Activated T-helper 2 cell treated with anti-CD3 and anti-CD28 coated beads, Interferon-gamma antibody, Interleukin-2, Interleukin-4, amounts not matched to agents 10 μg/mL and 5 μg/mL and 100 μg/mL, durations not matched to agents 14 hours and 24 hours and 36 hours (primary cell): ENCODE measurements at regions not wholly inside any gene's neighbourhood (a gene's known extent, or its start where the extent isn't known, plus 50 kb on each side); places are given as distances from the start of the nearest gene placed in this dataset.

Experiments used
- DNase-seq: peaks from one replicate; pipeline ENCODE4 v3.0.0; 2021; ENCODE audit warnings: low spot score
- H3K27ac Mint-ChIP-seq: one replicate; pipeline ENCODE4 v1.8.0; 2021; ENCODE audit warnings: mixed read lengths
- H3K27me3 Mint-ChIP-seq: one replicate; pipeline ENCODE4 v1.8.0; 2021; ENCODE audit warnings: low read depth, mixed read lengths
- H3K36me3 Mint-ChIP-seq: one replicate; pipeline ENCODE4 v1.8.0; 2021; ENCODE audit warnings: low read depth, mixed read lengths
- H3K4me1 Mint-ChIP-seq: one replicate; pipeline ENCODE4 v1.8.0; 2021; ENCODE audit warnings: low read depth, mixed read lengths
- H3K4me3 Mint-ChIP-seq: one replicate; pipeline ENCODE4 v1.8.0; 2021; ENCODE audit warnings: low read depth, mild to moderate bottlenecking, moderate library complexity, mixed read lengths
- H3K9me3 Mint-ChIP-seq: one replicate; pipeline ENCODE4 v1.8.0; 2021; ENCODE audit warnings: mixed read lengths
- intact Hi-C: fragments of 100-400 bp; cut with micrococcal nuclease; formaldehyde crosslinking; loops from one replicate; pipeline ENCODE4 v1.15.1; 2023

GRCh38 chr20:40080041-40080652 is 608.9 kb downstream of the MAFB start:
- H3K9me3 Mint-ChIP-seq: peaks cover 6% of the 10 kb centered on the region
- DNase-seq: no peak
- H3K27me3 Mint-ChIP-seq: no peaks in the 10 kb centered on the region
- H3K4me1 Mint-ChIP-seq: no peaks in the 10 kb centered on the region
- no peaks in the 10 kb centered on the region for H3K36me3 Mint-ChIP-seq
- intact Hi-C loops: no loop called here
- H3K27ac Mint-ChIP-seq: no peak overlapping the region
- no peak overlapping the region for H3K4me3 Mint-ChIP-seq

GRCh38 chr20:40073535-40074111 is 615.4 kb downstream of the MAFB start:
- no peak overlapping the region for H3K27ac Mint-ChIP-seq
- no peaks in the 10 kb centered on the region for H3K36me3 Mint-ChIP-seq
- H3K4me3 Mint-ChIP-seq: no peak overlapping the region
- no peak for DNase-seq
- no peaks in the 10 kb centered on the region for H3K4me1 Mint-ChIP-seq
- intact Hi-C loops: no loop called here
- H3K27me3 Mint-ChIP-seq: no peaks in the 10 kb centered on the region
- no peaks in the 10 kb centered on the region for H3K9me3 Mint-ChIP-seq

DNA sequence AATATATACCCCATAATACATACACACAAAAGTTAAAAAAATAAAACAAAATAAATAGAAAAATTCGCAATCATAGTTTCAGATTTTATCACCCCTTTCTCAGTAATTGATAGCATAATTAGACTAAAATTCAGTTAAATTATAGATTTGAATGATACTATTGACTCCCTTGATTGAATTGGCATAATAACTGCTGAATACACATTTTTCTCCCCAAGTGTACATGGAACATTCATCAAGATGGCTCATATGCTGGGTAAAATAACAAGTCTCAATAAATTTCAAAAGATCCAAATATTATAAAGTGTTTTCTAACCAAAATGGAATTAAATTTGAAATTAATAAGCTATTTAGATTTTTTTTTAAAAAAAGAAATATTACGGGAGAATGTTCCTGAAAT is 616.1 kb downstream of the MAFB start:
- Mint-ChIP-seq H3K4me3 (no peak overlapping the region), H3K27ac (no peak overlapping the region), H3K27me3 (no peaks in the 10 kb centered on the region), H3K36me3 (no peaks in the 10 kb centered on the region), H3K4me1 (no peaks in the 10 kb centered on the region), H3K9me3 (peaks cover 6% of the 10 kb centered on the region)
- no peak for DNase-seq
- intact Hi-C loops: no loop called here

DNA sequence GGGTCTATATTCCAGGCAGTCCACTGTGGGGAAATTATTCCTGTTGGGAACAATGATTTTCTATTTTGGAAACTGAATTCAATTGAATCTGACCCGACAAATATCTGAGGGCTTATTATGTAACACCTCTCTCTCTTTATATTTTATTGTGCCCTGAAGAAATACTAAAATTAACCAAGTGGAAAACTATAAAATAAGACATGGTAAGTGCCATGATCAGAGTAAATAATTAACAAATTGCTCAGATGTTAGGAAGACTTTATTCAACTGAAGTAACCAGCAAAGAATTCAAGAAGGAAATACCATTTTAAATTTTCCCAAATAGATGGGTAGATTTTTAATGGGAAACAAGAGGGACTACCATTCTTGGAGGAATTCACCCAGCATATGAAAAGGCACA is 632.9 kb downstream of the MAFB start:
- H3K27ac Mint-ChIP-seq: no peak overlapping the region
- no peak overlapping the region for H3K4me3 Mint-ChIP-seq
- DNase-seq: no peak
- no peaks in the 10 kb centered on the region for H3K27me3 Mint-ChIP-seq
- no peaks in the 10 kb centered on the region for H3K36me3 Mint-ChIP-seq
- H3K4me1 Mint-ChIP-seq: no peaks in the 10 kb centered on the region
- intact Hi-C loops: no loop called here
- H3K9me3 Mint-ChIP-seq: peaks cover 3% of the 10 kb centered on the region

GRCh38 chr20:40055711-40056110 is 633.3 kb downstream of the MAFB start:
- no peak overlapping the region for H3K27ac Mint-ChIP-seq
- H3K4me3 Mint-ChIP-seq: no peak overlapping the region
- no peak for DNase-seq
- peaks cover 3% of the 10 kb centered on the region for H3K9me3 Mint-ChIP-seq
- no peaks in the 10 kb centered on the region for H3K4me1 Mint-ChIP-seq
- no peaks in the 10 kb centered on the region for H3K27me3 Mint-ChIP-seq
- intact Hi-C loops: no loop called here
- no peaks in the 10 kb centered on the region for H3K36me3 Mint-ChIP-seq

- no peaks in the 10 kb centered on the region for H3K9me3 Mint-ChIP-seq
- no peaks in the 10 kb centered on the region for H3K27me3 Mint-ChIP-seq
- no peaks in the 10 kb centered on the region for H3K4me1 Mint-ChIP-seq
- H3K36me3 Mint-ChIP-seq: no peaks in the 10 kb centered on the region
- no peak for DNase-seq
- intact Hi-C loops: no loop called here
- H3K4me3 Mint-ChIP-seq: no peak overlapping the region
- H3K27ac Mint-ChIP-seq: no peak overlapping the region
Measured at GRCh38 chr20:40054311-40054710, 634.7 kb downstream of the MAFB start.

- Mint-ChIP-seq H3K27ac (no peak overlapping the region), H3K4me1 (no peaks in the 10 kb centered on the region), H3K4me3 (no peak overlapping the region), H3K9me3 (no peaks in the 10 kb centered on the region), H3K27me3 (no peaks in the 10 kb centered on the region), H3K36me3 (no peaks in the 10 kb centered on the region)
- no peak for DNase-seq
- intact Hi-C loops: no loop called here
Measured at GRCh38 chr20:40050596-40050995, 638.4 kb downstream of the MAFB start.

- intact Hi-C loops: no loop called here
- H3K27me3 Mint-ChIP-seq: no peaks in the 10 kb centered on the region
- H3K4me3 Mint-ChIP-seq: no peak overlapping the region
- H3K36me3 Mint-ChIP-seq: no peaks in the 10 kb centered on the region
- H3K9me3 Mint-ChIP-seq: no peaks in the 10 kb centered on the region
- H3K27ac Mint-ChIP-seq: no peak overlapping the region
- no peaks in the 10 kb centered on the region for H3K4me1 Mint-ChIP-seq
- no peak for DNase-seq
Measured at GRCh38 chr20:40049854-40050253, 639.2 kb downstream of the MAFB start.

- Mint-ChIP-seq H3K27me3 (no peaks in the 10 kb centered on the region), H3K9me3 (no peaks in the 10 kb centered on the region), H3K27ac (no peak overlapping the region), H3K4me3 (no peak overlapping the region), H3K4me1 (no peaks in the 10 kb centered on the region), H3K36me3 (no peaks in the 10 kb centered on the region)
- intact Hi-C loops: no loop called here
- DNase-seq: no peak
Measured at GRCh38 chr20:40046703-40047102, 642.3 kb downstream of the MAFB start.

DNA sequence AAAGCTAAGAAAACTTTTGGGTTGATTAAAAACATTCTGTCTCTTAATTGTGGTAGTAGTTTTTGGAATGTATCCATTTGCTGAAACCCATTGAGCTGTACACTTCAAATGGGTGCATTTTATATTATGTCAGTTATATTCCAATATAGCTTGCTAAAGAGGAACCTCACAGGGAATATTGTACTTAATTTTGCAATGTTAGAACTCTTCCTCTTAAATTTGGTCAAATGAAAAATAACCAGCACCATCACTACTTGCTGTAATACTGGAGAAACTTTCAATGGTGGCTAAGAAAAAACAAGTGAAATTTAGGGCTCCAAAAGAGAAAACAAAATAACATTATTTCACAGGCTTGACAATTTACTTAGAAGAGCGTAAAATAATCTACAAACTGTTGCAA is 651.5 kb downstream of the MAFB start:
- intact Hi-C loops: no loop called here
- H3K4me1 Mint-ChIP-seq: no peaks in the 10 kb centered on the region

DNA sequence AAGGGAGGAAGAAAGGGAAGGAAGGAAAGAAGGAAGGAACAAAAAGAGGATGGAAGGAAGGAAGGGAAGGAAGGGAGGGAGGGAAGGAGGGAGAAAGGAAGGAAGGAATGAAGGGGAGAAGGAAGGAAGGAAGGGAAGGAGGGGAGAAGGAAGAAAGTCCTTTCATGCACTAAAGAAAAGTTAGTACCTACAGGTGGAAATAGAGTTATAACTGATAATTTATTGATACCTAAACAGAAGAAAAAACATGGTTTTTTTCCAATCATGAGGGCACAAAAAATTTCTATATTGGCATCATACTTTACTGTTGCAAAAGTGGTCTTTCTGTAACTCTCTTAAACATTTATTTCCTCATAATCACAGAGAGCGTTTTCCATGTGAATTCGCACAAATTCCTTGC is 659.4 kb downstream of the MAFB start:
- no peaks in the 10 kb centered on the region for H3K36me3 Mint-ChIP-seq
- H3K4me3 Mint-ChIP-seq: no peak overlapping the region
- H3K27me3 Mint-ChIP-seq: no peaks in the 10 kb centered on the region
- no peak overlapping the region for H3K27ac Mint-ChIP-seq
- H3K4me1 Mint-ChIP-seq: no peaks in the 10 kb centered on the region
- DNase-seq: no peak
- intact Hi-C loops: no loop called here
- no peaks in the 10 kb centered on the region for H3K9me3 Mint-ChIP-seq

More for the DNA sequence above, 651.5 kb downstream of the MAFB start:
- DNase-seq: no peak
- Mint-ChIP-seq H3K27ac (no peak overlapping the region), H3K27me3 (no peaks in the 10 kb centered on the region), H3K4me3 (no peak overlapping the region), H3K9me3 (no peaks in the 10 kb centered on the region), H3K36me3 (no peaks in the 10 kb centered on the region)

DNA sequence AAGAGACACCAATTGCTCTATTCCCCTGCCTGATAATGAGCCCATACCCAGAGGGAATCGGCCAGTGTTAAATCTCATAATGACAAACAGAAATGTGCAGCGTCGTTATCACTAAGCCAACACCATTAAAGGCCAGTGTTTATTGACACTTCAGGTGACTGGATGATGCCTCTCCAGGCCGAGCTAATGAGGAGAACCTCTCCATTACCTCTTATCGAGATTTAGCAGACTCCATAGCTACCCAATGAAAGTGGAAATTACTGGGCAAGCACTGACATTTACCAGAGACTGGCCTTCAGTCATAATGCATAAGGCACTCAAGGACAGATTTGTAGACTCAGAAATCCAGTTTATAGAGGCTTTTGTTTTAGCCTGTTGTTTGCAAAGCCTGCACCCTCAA is 669.5 kb downstream of the MAFB start:
- no peaks in the 10 kb centered on the region for H3K36me3 Mint-ChIP-seq
- no peak overlapping the region for H3K4me3 Mint-ChIP-seq
- H3K9me3 Mint-ChIP-seq: no peaks in the 10 kb centered on the region
- intact Hi-C loops: no loop called here
- no peaks in the 10 kb centered on the region for H3K27me3 Mint-ChIP-seq
- no peak overlapping the region for H3K27ac Mint-ChIP-seq
- DNase-seq: no peak
- H3K4me1 Mint-ChIP-seq: no peaks in the 10 kb centered on the region

GRCh38 chr20:40017765-40018164 is 671.3 kb downstream of the MAFB start:
- DNase-seq: no peak
- intact Hi-C loops: no loop called here
- Mint-ChIP-seq H3K27me3 (no peaks in the 10 kb centered on the region), H3K9me3 (peaks cover 2% of the 10 kb centered on the region), H3K4me1 (no peaks in the 10 kb centered on the region), H3K27ac (no peak overlapping the region), H3K36me3 (no peaks in the 10 kb centered on the region), H3K4me3 (no peak overlapping the region)

GRCh38 chr20:40016890-40017289 is 672.1 kb downstream of the MAFB start:
- Mint-ChIP-seq H3K9me3 (peaks cover 5% of the 10 kb centered on the region), H3K36me3 (no peaks in the 10 kb centered on the region), H3K27me3 (no peaks in the 10 kb centered on the region), H3K27ac (no peak overlapping the region), H3K4me3 (no peak overlapping the region), H3K4me1 (no peaks in the 10 kb centered on the region)
- no peak for DNase-seq
- intact Hi-C loops: no loop called here
